K562 (cell line): ENCODE measurements at regions not wholly inside any gene's neighbourhood (a gene's known extent, or its start where the extent isn't known, plus 50 kb on each side); places are given as distances from the start of the nearest gene placed in this dataset.

Source experiments
- ATAC-seq: fragments of 200-7000 bp; cut with Tn5 transposase; 3 replicates; pipeline ENCODE4 v1.9.1; 2020; ENCODE audit warnings: moderate library complexity
- BruUV-seq: library from RNA; stranded (reverse); fragments of 400-500 nt; replicated peaks from 2 replicates; lab custom pipeline; 2021; lab: Mats Ljungman, UMichigan
- CTCF ChIA-PET: fragments of 300-600 bp; formaldehyde crosslinking; extraction: SDS; loops from one replicate; lab custom pipeline; 2021; ENCODE audit warnings: low intra/inter-chr PET ratio; lab: Yijun Ruan, JAX
- POLR2A ChIA-PET: fragments of 300-600, 350-650 bp; sonication (Branson Sonifier 250); formaldehyde crosslinking; extraction: SDS; loops from one replicate; lab custom pipeline; 2021; ENCODE audit warnings: antibody characterized with exemption, inconsistent platforms; lab: Yijun Ruan, JAX
- DNase-seq, 4 experiments: peaks; one replicate each; pipeline versions ENCODE4 v3.0.0 to v3.0.0-alpha.2; 2011 to 2018; ENCODE audit warnings: low spot score in 3 of 4, mixed read lengths in 3 of 4; ENCODE audit errors: extremely low read depth in 1 of 4
- FAIRE-seq: peaks from 2 replicates; lab custom pipeline; 2011; peaks lifted over from hg19 to GRCh38; lab: Jason Lieb, UNC
- H2AFZ ChIP-seq: 2 replicates; pipeline ENCODE4 v1.6.0; 2011; ENCODE audit warnings: low read depth, low read length, control low read depth, inconsistent platforms
- H3K27ac ChIP-seq: fragments of 200-600 bp; 3 replicates; pipeline ENCODE4 v1.8.0; 2011; ENCODE audit warnings: low read depth, mild to moderate bottlenecking, control low read depth, inconsistent platforms, low read length, moderate library complexity, mixed read lengths; ENCODE audit errors: extremely low read depth
- H3K27me3 ChIP-seq, 2 experiments: fragments of 300-600 bp in 1 of 2; 2 replicates in 1 of 2; 3 replicates in 1 of 2; pipeline versions ENCODE4 v1.6.0 to v1.8.0; 2011; ENCODE audit warnings: inconsistent platforms in 2 of 2, low read length in 2 of 2, mild to moderate bottlenecking in 1 of 2, mixed read lengths in 1 of 2, moderate library complexity in 1 of 2; ENCODE audit not compliant: control insufficient read depth in 2 of 2, insufficient read depth in 2 of 2
- H3K36me3 ChIP-seq: fragments of 300-600 bp; 3 replicates; pipeline ENCODE4 v1.8.0; 2011; ENCODE audit warnings: mild to moderate bottlenecking, low read length, inconsistent platforms; ENCODE audit not compliant: control insufficient read depth, insufficient read depth
- H3K4me1 ChIP-seq, 2 experiments: fragments of 200-600 bp in 1 of 2; replicated peaks in 1 of 2; 2 replicates in 1 of 2; 3 replicates in 1 of 2; pipeline versions ENCODE4 v1.5.1 to v1.8.0; 2011; ENCODE audit warnings: inconsistent platforms in 2 of 2, low read length in 2 of 2, mild to moderate bottlenecking in 1 of 2, mixed read lengths in 1 of 2, moderate library complexity in 1 of 2; ENCODE audit not compliant: control insufficient read depth in 2 of 2, insufficient read depth in 2 of 2
- H3K4me2 ChIP-seq: 2 replicates; pipeline ENCODE4 v1.6.1; 2011; ENCODE audit warnings: low read length, control low read depth, inconsistent platforms, mixed read lengths; ENCODE audit not compliant: insufficient read depth
- H3K4me3 ChIP-seq: fragments of 200-600 bp; sonication (generic), shearing (Covaris generic); 2 replicates; pipeline ENCODE4 v1.5.1; 2016; ENCODE audit warnings: control low read depth, inconsistent platforms
- H3K79me2 ChIP-seq: fragments of 200-600 bp; 3 replicates; pipeline ENCODE4 v1.8.0; 2011; ENCODE audit warnings: low read length, inconsistent platforms; ENCODE audit not compliant: control insufficient read depth, insufficient read depth
- H3K9ac ChIP-seq, 2 experiments: 2 replicates each; pipeline versions ENCODE4 v1.6.0 to v1.6.1; 2011; ENCODE audit warnings: low read depth in 2 of 2, low read length in 2 of 2, control low read depth in 1 of 2, inconsistent platforms in 1 of 2, mild to moderate bottlenecking in 1 of 2, mixed read lengths in 1 of 2; ENCODE audit not compliant: insufficient read depth in 1 of 2
- H3K9me1 ChIP-seq: one replicate; pipeline ENCODE4 v1.6.0; 2011; ENCODE audit warnings: inconsistent platforms, mild to moderate bottlenecking, low read length, moderate library complexity; ENCODE audit not compliant: control insufficient read depth, insufficient read depth
- H3K9me3 ChIP-seq: replicated peaks from 2 replicates; pipeline ENCODE4 v1.5.1; 2011; ENCODE audit warnings: low read depth, low read length, inconsistent platforms; ENCODE audit not compliant: control insufficient read depth, insufficient read depth
- H4K20me1 ChIP-seq: replicated peaks from 2 replicates; pipeline ENCODE4 v1.6.1; 2011; ENCODE audit warnings: low read length, inconsistent platforms, mixed read lengths; ENCODE audit not compliant: control insufficient read depth, insufficient read depth
- ETS2 ChIP-seq: IDR thresholded peaks from 2 replicates; pipeline ENCODE4 v1.6.1; 2016; ENCODE audit warnings: borderline replicate concordance, missing genetic modification characterization, mild to moderate bottlenecking, moderate library complexity, missing compliant biosample characterization; ENCODE audit not compliant: poor library complexity, severe bottlenecking
- MYBL2 ChIP-seq, 2 experiments: fragments of 450-650 bp in 1 of 2; sonication (generic) in 1 of 2; formaldehyde crosslinking in 1 of 2; IDR thresholded peaks; 2 replicates each; pipeline versions ENCODE4 v1.6.1 to v1.8.1; 2017 to 2022; ENCODE audit warnings: borderline replicate concordance in 1 of 2, inconsistent platforms in 1 of 2, low read depth in 1 of 2, mild to moderate bottlenecking in 1 of 2, missing genetic modification reagents in 1 of 2, moderate library complexity in 1 of 2
- NFE2L1 ChIP-seq: fragments of 450-650 bp; IDR thresholded peaks from 2 replicates; pipeline ENCODE4 v1.6.1; 2016; ENCODE audit warnings: missing genetic modification characterization, low read depth, mild to moderate bottlenecking, missing compliant biosample characterization, moderate library complexity, borderline replicate concordance
- NFXL1 ChIP-seq: fragments of 450-650 bp; formaldehyde crosslinking; IDR thresholded peaks from 2 replicates; pipeline ENCODE4 v1.4.0; 2021; ENCODE audit warnings: mild to moderate bottlenecking
- PHF21A ChIP-seq: fragments of 450-650 bp; IDR thresholded peaks from 2 replicates; pipeline ENCODE4 v1.6.1; 2017; ENCODE audit warnings: low read depth, borderline replicate concordance
- ZFX ChIP-seq: sonication (generic); formaldehyde crosslinking; IDR thresholded peaks from 2 replicates; pipeline ENCODE4 v1.8.0; 2022; ENCODE audit warnings: mild to moderate bottlenecking, missing genetic modification reagents, moderate library complexity
- ZNF23 ChIP-seq: fragments of 250-450 bp; sonication (Bioruptor Pico); IDR thresholded peaks from 2 replicates; pipeline ENCODE4 v1.4.0; 2020; ENCODE audit warnings: mild to moderate bottlenecking
- in situ Hi-C: fragments of 300-500 bp; cut with MboI; formaldehyde crosslinking; loops from 4 replicates; pipeline ENCODE4 v1.15.0; 2018; ENCODE audit warnings: inconsistent platforms, mixed read lengths
- intact Hi-C: fragments of 100-400 bp; cut with micrococcal nuclease; formaldehyde crosslinking; loops from 2 replicates; pipeline ENCODE4 v1.14.2; 2022
- TF ChIP-seq, protein P1 (sequence below): fragments of 450-650 bp; formaldehyde crosslinking; IDR thresholded peaks from 2 replicates; pipeline ENCODE4 v1.4.0; 2022; ENCODE audit warnings: mild to moderate bottlenecking, moderate library complexity

DNA sequence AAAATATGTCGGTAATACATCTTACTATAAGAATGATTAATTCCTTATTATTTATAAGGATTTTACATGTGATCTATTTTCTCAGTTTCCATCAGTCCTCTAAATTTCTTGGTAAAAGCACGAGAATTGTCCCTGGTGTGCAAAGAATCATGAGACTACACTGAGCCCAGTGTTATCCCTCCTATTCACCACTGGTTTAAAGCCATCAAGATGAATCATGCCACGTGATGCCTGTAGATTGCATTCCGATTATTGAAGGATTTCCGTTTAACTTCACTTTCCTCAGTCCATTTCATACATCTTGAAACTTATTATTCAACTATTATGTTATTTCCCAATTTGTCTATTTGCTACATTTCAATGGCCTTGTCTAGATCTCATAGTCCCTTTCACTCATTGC lies 601.9 kb downstream of the GALC start (continued):
- no peak for TF ChIP-seq ETS2 (tag)

DNA sequence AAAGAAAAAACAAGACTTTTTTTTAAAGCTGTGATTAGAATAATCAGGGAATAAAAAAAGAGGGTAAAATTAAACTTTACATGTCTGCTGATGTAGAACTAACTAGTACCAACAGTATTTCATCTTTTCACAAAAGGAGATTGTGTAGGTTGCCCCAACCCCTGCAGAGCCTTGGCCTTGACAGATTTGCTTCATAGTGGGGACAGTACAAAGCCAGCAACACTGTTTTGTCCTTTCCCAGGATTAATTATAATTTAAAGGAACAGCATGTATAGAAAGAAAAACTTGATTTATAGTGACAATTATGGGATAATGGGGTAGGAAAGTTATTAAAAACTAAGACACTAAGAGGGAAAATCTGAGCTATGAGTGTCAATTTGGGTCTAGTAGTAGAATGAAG lies 604.0 kb downstream of the GALC start:
- Histone ChIP-seq H3K27ac (no peak overlapping the region), H3K79me2 (no peaks in the 10 kb centered on the region), H2AFZ (no peak overlapping the region), H4K20me1 (no peaks in the 10 kb centered on the region), H3K4me3 (no peak overlapping the region), H3K9me3 (no peaks in the 10 kb centered on the region), H3K36me3 (no peaks in the 10 kb centered on the region), H3K27me3 (no peaks in the 10 kb centered on the region), H3K4me2 (no peak overlapping the region), H3K9me1 (no peaks in the 10 kb centered on the region), H3K9ac (no peak overlapping the region), H3K4me1 (no peaks in the 10 kb centered on the region)
- CTCF ChIA-PET = no interaction called here
- no peak for FAIRE-seq
- DNase-seq = no peak
- ATAC-seq = no peak
- no TSS peak for BruUV-seq
- no peak for TF ChIP-seq NFE2L1 (tag)
- TF ChIP-seq MYBL2 (IDR thresholded peaks at IDR 0.05; ENCODE audit: low read depth) = no peak
- no peak for TF ChIP-seq MYBL2 (CRISPR knock-in tag; IDR thresholded peaks at IDR 0.05; ENCODE audit: borderline replicate concordance)
- TF ChIP-seq, protein P1, sequence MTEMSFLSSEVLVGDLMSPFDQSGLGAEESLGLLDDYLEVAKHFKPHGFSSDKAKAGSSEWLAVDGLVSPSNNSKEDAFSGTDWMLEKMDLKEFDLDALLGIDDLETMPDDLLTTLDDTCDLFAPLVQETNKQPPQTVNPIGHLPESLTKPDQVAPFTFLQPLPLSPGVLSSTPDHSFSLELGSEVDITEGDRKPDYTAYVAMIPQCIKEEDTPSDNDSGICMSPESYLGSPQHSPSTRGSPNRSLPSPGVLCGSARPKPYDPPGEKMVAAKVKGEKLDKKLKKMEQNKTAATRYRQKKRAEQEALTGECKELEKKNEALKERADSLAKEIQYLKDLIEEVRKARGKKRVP (CRISPR knock-in tag) = no peak
- no peak for TF ChIP-seq ZFX (CRISPR knock-in tag)
- TF ChIP-seq ZNF23 = no peak
- TF ChIP-seq NFXL1 (CRISPR knock-in tag) = no peak
- no peak for TF ChIP-seq PHF21A
- intact Hi-C loops = no loop called here
- in situ Hi-C loops = no loop called here
- POLR2A ChIA-PET = no interaction called here
